HEK293 (cell line): ENCODE measurements at regions not wholly inside any gene's neighbourhood (a gene's known extent, or its start where the extent isn't known, plus 50 kb on each side); places are given as distances from the start of the nearest gene placed in this dataset.
A peak's percentile ranks its signal among the peaks of the same experiment; 100 is the strongest.

Experiments
- CTCF ChIA-PET: fragments of 350-600 bp; formaldehyde crosslinking; extraction: SDS; loops from one replicate; lab custom pipeline; 2021; ENCODE audit warnings: antibody characterized with exemption; lab: Yijun Ruan, JAX
- POLR2A ChIA-PET: fragments of 300-600 bp; formaldehyde crosslinking; extraction: SDS; loops from one replicate; lab custom pipeline; 2020; ENCODE audit warnings: antibody characterized with exemption, inconsistent platforms; lab: Yijun Ruan, JAX
- H3K27ac ChIP-seq: fragments of 200-500 bp; sonication (Bioruptor generic); 2 replicates; pipeline ENCODE4 v1.5.1; 2014; ENCODE audit warnings: low read depth, low read length, control low read depth, inconsistent platforms; ENCODE audit errors: extremely low read depth
- H3K36me3 ChIP-seq, 2 experiments: fragments of 200-500 bp in 1 of 2; sonication (Bioruptor generic) in 1 of 2; 1 replicate in 1 of 2; 2 replicates in 1 of 2; pipeline ENCODE4 v1.5.1; 2014 to 2017; ENCODE audit warnings: inconsistent platforms in 2 of 2, low read length in 2 of 2; ENCODE audit not compliant: control insufficient read depth in 2 of 2, insufficient read depth in 1 of 2
- H3K4me1 ChIP-seq: fragments of 200-500 bp; sonication (Bioruptor generic); 2 replicates; pipeline ENCODE4 v1.5.1; 2014; ENCODE audit warnings: mild to moderate bottlenecking, low read length, inconsistent platforms; ENCODE audit not compliant: control insufficient read depth, insufficient read depth
- H3K4me3 ChIP-seq: 2 replicates; pipeline ENCODE4 v1.5.1; 2011; ENCODE audit warnings: low read depth, mild to moderate bottlenecking, control low read depth, low read length, moderate library complexity
- H3K9me3 ChIP-seq: fragments of 200-500 bp; sonication (Bioruptor generic); 2 replicates; pipeline ENCODE4 v1.5.1; 2014; ENCODE audit warnings: low read depth, low read length, inconsistent platforms; ENCODE audit not compliant: control insufficient read depth, insufficient read depth
- BCL11A ChIP-seq: fragments of 450-650 bp; formaldehyde crosslinking; IDR thresholded peaks from 2 replicates; pipeline ENCODE4 v1.5.1; 2016; ENCODE audit warnings: low read depth, missing biosample characterization, missing genetic modification characterization
- CTCF ChIP-seq: fragments of 450-650 bp; formaldehyde crosslinking; IDR thresholded peaks from 2 replicates; pipeline ENCODE4 v1.5.1; 2016; ENCODE audit warnings: missing biosample characterization, missing genetic modification characterization
- HOXC10 ChIP-seq: sonication (generic); formaldehyde crosslinking; IDR thresholded peaks from 2 replicates; pipeline ENCODE4 v1.8.1; 2023; ENCODE audit warnings: mild to moderate bottlenecking, missing genetic modification reagents
- HOXD13 ChIP-seq: sonication (generic); formaldehyde crosslinking; IDR thresholded peaks from 2 replicates; pipeline ENCODE4 v1.8.0; 2022; ENCODE audit warnings: missing genetic modification reagents, borderline replicate concordance
- PRDM6 ChIP-seq: fragments of 450-650 bp; formaldehyde crosslinking; IDR thresholded peaks from 2 replicates; pipeline ENCODE4 v1.5.1; 2017; ENCODE audit warnings: missing biosample characterization, missing genetic modification characterization
- TRIM28 ChIP-seq: IDR thresholded peaks from 2 replicates; pipeline ENCODE4 v1.6.1; 2011; ENCODE audit warnings: low read length, control low read depth, borderline replicate concordance
- ZBTB11 ChIP-seq: fragments of 450-650 bp; formaldehyde crosslinking; conservative IDR thresholded peaks from 2 replicates; pipeline ENCODE4 v1.5.1; 2016; ENCODE audit warnings: low read depth, missing biosample characterization, missing genetic modification characterization
- ZBTB21 ChIP-seq: fragments of 450-650 bp; formaldehyde crosslinking; IDR thresholded peaks from 2 replicates; pipeline ENCODE4 v1.5.1; 2017; ENCODE audit warnings: missing biosample characterization, missing genetic modification characterization
- ZBTB7A ChIP-seq: fragments of 450-650 bp; formaldehyde crosslinking; IDR thresholded peaks from 2 replicates; pipeline ENCODE4 v1.5.1; 2016; ENCODE audit warnings: low read depth, missing biosample characterization, missing genetic modification characterization
- ZNF114 ChIP-seq: fragments of 450-650 bp; formaldehyde crosslinking; IDR thresholded peaks from 2 replicates; pipeline ENCODE4 v1.5.0; 2017; ENCODE audit warnings: missing biosample characterization, missing genetic modification characterization
- ZNF148 ChIP-seq: fragments of 450-650 bp; formaldehyde crosslinking; IDR thresholded peaks from 2 replicates; pipeline ENCODE4 v1.5.0; 2017; ENCODE audit warnings: missing biosample characterization, missing genetic modification characterization, borderline replicate concordance
- ZNF16 ChIP-seq: fragments of 450-650 bp; formaldehyde crosslinking; IDR thresholded peaks from 2 replicates; pipeline ENCODE4 v1.5.1; 2016; ENCODE audit warnings: low read depth, missing biosample characterization, missing genetic modification characterization
- ZNF174 ChIP-seq: fragments of 450-650 bp; formaldehyde crosslinking; IDR thresholded peaks from 2 replicates; pipeline ENCODE4 v1.5.0; 2017; ENCODE audit warnings: missing biosample characterization, mild to moderate bottlenecking, missing genetic modification characterization
- ZNF26 ChIP-seq: fragments of 450-650 bp; formaldehyde crosslinking; IDR thresholded peaks from 2 replicates; pipeline ENCODE4 v1.5.1; 2016; ENCODE audit warnings: missing biosample characterization, missing genetic modification characterization
- ZNF341 ChIP-seq: fragments of 450-650 bp; formaldehyde crosslinking; IDR thresholded peaks from 2 replicates; pipeline ENCODE4; 2016; ENCODE audit warnings: low read depth, missing biosample characterization, missing genetic modification characterization
- ZNF391 ChIP-seq: fragments of 450-650 bp; formaldehyde crosslinking; IDR thresholded peaks from 2 replicates; pipeline ENCODE4 v1.5.1; 2016; ENCODE audit warnings: low read depth, missing biosample characterization, missing genetic modification characterization, borderline replicate concordance
- ZNF654 ChIP-seq: fragments of 450-650 bp; formaldehyde crosslinking; IDR thresholded peaks from 2 replicates; pipeline ENCODE4 v1.5.1; 2016; ENCODE audit warnings: low read depth, missing biosample characterization, missing genetic modification characterization
- ZNF677 ChIP-seq: fragments of 450-650 bp; IDR thresholded peaks from 2 replicates; pipeline ENCODE4 v1.5.0; 2018; ENCODE audit warnings: missing biosample characterization, mild to moderate bottlenecking, missing genetic modification characterization, moderate library complexity
- ZNF701 ChIP-seq: fragments of 450-650 bp; formaldehyde crosslinking; IDR thresholded peaks from 2 replicates; pipeline ENCODE4 v1.5.1; 2016; ENCODE audit warnings: missing biosample characterization, missing genetic modification characterization

- Histone ChIP-seq H3K4me3 (no peak overlapping the region), H3K27ac (no peak overlapping the region)
- CTCF ChIA-PET: interaction anchor here (0.6 to 1.5 kb wide), 7 partner anchors 9 to 595 kb away, joined by 3 to 6 read pairs (median 3); no protein-coding TSS in a partner anchor
- TF ChIP-seq ZNF654 (tag by site-specific recombination): peak; percentile 64
- no peak for TF ChIP-seq ZNF391 (tag by site-specific recombination)
- no peak for TF ChIP-seq ZNF16 (tag by site-specific recombination)
- peak; percentile 57; the same call in 1 of the 2 replicates for TF ChIP-seq CTCF (tag by site-specific recombination)
- TF ChIP-seq ZNF701 (tag by site-specific recombination): no peak
- no peak for TF ChIP-seq ZBTB21
- no peak for TF ChIP-seq ZBTB11 (tag by site-specific recombination)
- no peak for TF ChIP-seq ZNF174 (tag by site-specific recombination)
- no peak for TF ChIP-seq ZNF26 (tag by site-specific recombination)
- TF ChIP-seq HOXD13 (CRISPR knock-in tag): no peak
- no peak for TF ChIP-seq HOXC10 (CRISPR knock-in tag)
- no peak for TF ChIP-seq BCL11A
- TF ChIP-seq PRDM6 (tag by site-specific recombination): no peak
- TF ChIP-seq, all 188 proteins: peak for 2
- H3K36me3 ChIP-seq: no peaks in the 10 kb centered on the region
- no peaks in the 10 kb centered on the region for H3K4me1 ChIP-seq
- POLR2A ChIA-PET: no interaction called here
- no peaks in the 10 kb centered on the region for H3K9me3 ChIP-seq
Measured at GRCh38 chr9:101791938-101792337, 53.5 kb upstream of the GRIN3A start.

GRCh38 chr9:101791533-101791932 lies 53.1 kb upstream of the GRIN3A start:
- no peaks in the 10 kb centered on the region for H3K36me3 ChIP-seq
- ChIA-PET CTCF (interaction anchor here (0.6 to 1.5 kb wide), 6 partner anchors 10 to 595 kb away, joined by 3 to 6 read pairs (median 3); no protein-coding TSS in a partner anchor), POLR2A (no interaction called here)
- H3K4me3 ChIP-seq: no peak overlapping the region
- H3K9me3 ChIP-seq: no peaks in the 10 kb centered on the region
- TF ChIP-seq TRIM28: no peak
- no peak for TF ChIP-seq ZNF677 (tag by site-specific recombination)
- TF ChIP-seq ZNF341 (tag by site-specific recombination): no peak
- TF ChIP-seq ZBTB7A (tag by site-specific recombination): no peak
- no peak for TF ChIP-seq ZNF148 (tag by site-specific recombination)
- TF ChIP-seq ZNF114 (tag by site-specific recombination): no peak
- no peaks in the 10 kb centered on the region for H3K4me1 ChIP-seq
- H3K27ac ChIP-seq: no peak overlapping the region
